DMS 273 (cell line): ENCODE measurements at regions not wholly inside any gene's neighbourhood (a gene's known extent, or its start where the extent isn't known, plus 50 kb on each side); places are given as distances from the start of the nearest gene placed in this dataset.

Source experiments
- DNase-seq: peaks from one replicate; lab custom pipeline; 2025; ENCODE audit not compliant: unreplicated experiment; lab: John Stamatoyannopoulos, UW

GRCh38 chr20:20765696-20766365, 53.4 kb upstream of the RALGAPA2 start:
- no peak for DNase-seq

DNA sequence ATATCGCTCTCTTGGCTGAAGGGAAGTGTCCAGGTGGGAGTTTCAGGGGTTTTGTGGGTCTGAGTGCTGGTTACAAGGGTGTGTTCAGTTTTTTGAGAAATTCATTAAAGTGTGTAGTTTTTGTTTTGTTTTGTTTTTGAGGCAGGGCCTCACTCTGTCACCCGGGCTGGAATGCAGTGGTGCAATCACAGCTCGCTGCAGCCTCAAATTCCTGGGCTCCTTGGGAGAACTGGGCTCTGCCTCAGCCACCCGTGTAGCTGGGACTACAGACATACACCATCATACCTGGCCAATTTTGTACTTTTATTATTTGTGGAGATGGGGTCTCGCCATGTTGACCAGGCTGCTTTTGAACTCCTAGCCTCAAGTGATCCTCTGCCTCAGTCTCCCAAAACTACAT, 51.2 kb upstream of the RALGAPA2 start:
- DNase-seq = no peak
